GM12878 (cell line): ENCODE measurements at regions not wholly inside any gene's neighbourhood (a gene's known extent, or its start where the extent isn't known, plus 50 kb on each side); places are given as distances from the start of the nearest gene placed in this dataset.
A peak's percentile ranks its signal among the peaks of the same experiment; 100 is the strongest.

Experiments
- ATAC-seq: fragments of 200-7000 bp; cut with Tn5 transposase; 3 replicates; pipeline ENCODE4 v1.9.1; 2020; ENCODE audit warnings: mild to moderate bottlenecking, moderate library complexity
- BruUV-seq: library from RNA; stranded (reverse); fragments of 400-500 nt; replicated peaks from 2 replicates; lab custom pipeline; 2021; lab: Mats Ljungman, UMichigan
- CTCF ChIA-PET: fragments of 300-600 bp; sonication (Branson Sonifier 250); formaldehyde crosslinking; extraction: SDS; loops from one replicate; lab custom pipeline; 2021; ENCODE audit warnings: inconsistent platforms; lab: Yijun Ruan, JAX
- POLR2A ChIA-PET: fragments of 350-600 bp; formaldehyde crosslinking; extraction: SDS; loops from one replicate; lab custom pipeline; 2021; ENCODE audit warnings: inconsistent platforms; lab: Charles Lee
- RAD21 ChIA-PET: fragments of 300-600 bp; sonication (Branson Sonifier 250); formaldehyde crosslinking; loops from one replicate; lab custom pipeline; 2023; ENCODE audit warnings: antibody characterized with exemption; ENCODE audit not compliant: unreplicated experiment; lab: Charles Lee
- SMC1A ChIA-PET: fragments of 300-600 bp; sonication (Branson Sonifier 250); formaldehyde crosslinking; loops from one replicate; lab custom pipeline; 2023; ENCODE audit not compliant: unreplicated experiment, uncharacterized antibody; lab: Charles Lee
- DNase-seq: peaks from one replicate; pipeline ENCODE4 v3.0.0-alpha.2; 2011; ENCODE audit warnings: low read depth, low spot score
- FAIRE-seq: peaks from 3 replicates; lab custom pipeline; 2011; peaks lifted over from hg19 to GRCh38; lab: Jason Lieb, UNC
- H2AFZ ChIP-seq: 2 replicates; pipeline ENCODE4 v1.6.0; 2011; ENCODE audit warnings: low read depth, low read length, control low read depth; ENCODE audit not compliant: control insufficient read depth
- H3K27ac ChIP-seq: 2 replicates; pipeline ENCODE4 v1.5.1; 2011; ENCODE audit warnings: control low read depth; ENCODE audit not compliant: control insufficient read depth, insufficient read depth
- H3K27me3 ChIP-seq, 2 experiments: replicated peaks in 1 of 2; 2 replicates each; pipeline versions ENCODE4 v1.6.0 to v1.6.1; 2011; ENCODE audit warnings: low read length in 1 of 2; ENCODE audit not compliant: control insufficient read depth in 2 of 2, insufficient read depth in 2 of 2
- H3K36me3 ChIP-seq, 2 experiments: 2 replicates each; pipeline ENCODE4 v1.5.1; 2011; ENCODE audit warnings: low read length in 1 of 2; ENCODE audit not compliant: control insufficient read depth in 2 of 2, insufficient read depth in 2 of 2
- H3K4me1 ChIP-seq: 2 replicates; pipeline ENCODE4 v1.6.1; 2011; ENCODE audit warnings: mild to moderate bottlenecking, low read length, moderate library complexity, mixed read lengths; ENCODE audit not compliant: control insufficient read depth, insufficient read depth
- H3K4me2 ChIP-seq: 2 replicates; pipeline ENCODE4 v1.6.0; 2011; ENCODE audit warnings: control low read depth; ENCODE audit not compliant: control insufficient read depth, insufficient read depth
- H3K4me3 ChIP-seq: fragments of 200-600 bp; sonication (generic); 2 replicates; pipeline ENCODE4 v1.5.1; 2016
- H3K79me2 ChIP-seq: 2 replicates; pipeline ENCODE4 v1.6.0; 2011; ENCODE audit warnings: low read length; ENCODE audit not compliant: control insufficient read depth, insufficient read depth
- H3K9ac ChIP-seq: 2 replicates; pipeline ENCODE4 v1.8.0; 2011; ENCODE audit warnings: low read length, control low read depth, mixed read lengths; ENCODE audit not compliant: control insufficient read depth, insufficient read depth
- H3K9me3 ChIP-seq: replicated peaks from 3 replicates; pipeline ENCODE4 v1.5.1; 2011; ENCODE audit warnings: mild to moderate bottlenecking, low read length; ENCODE audit not compliant: control insufficient read depth, insufficient read depth
- H4K20me1 ChIP-seq: 2 replicates; pipeline ENCODE4 v1.6.0; 2011; ENCODE audit not compliant: control insufficient read depth, insufficient read depth
- CTCF ChIP-seq, 3 experiments: IDR thresholded peaks in 2 of 3; conservative IDR thresholded peaks in 1 of 3; 2 replicates each; pipeline ENCODE4 v1.5.1; 2011; ENCODE audit warnings: low read depth in 3 of 3, low read length in 3 of 3, mild to moderate bottlenecking in 3 of 3, control low read depth in 2 of 3, moderate library complexity in 2 of 3, inconsistent platforms in 1 of 3, mixed read lengths in 1 of 3; ENCODE audit not compliant: control insufficient read depth in 2 of 3, insufficient read depth in 1 of 3; ENCODE audit errors: extremely low read depth in 1 of 3
- NR2C2 ChIP-seq: IDR thresholded peaks from 2 replicates; pipeline ENCODE4 v1.6.1; 2011; ENCODE audit warnings: borderline replicate concordance, low read depth; ENCODE audit not compliant: control insufficient read depth, insufficient read length
- RAD21 ChIP-seq: IDR thresholded peaks from 2 replicates; pipeline ENCODE4 v1.6.1; 2011; ENCODE audit warnings: mild to moderate bottlenecking, low read depth, low read length, moderate library complexity; ENCODE audit not compliant: insufficient read depth
- RELA ChIP-seq: fragments of 450-650 bp; IDR thresholded peaks from 2 replicates; pipeline ENCODE4 v1.8.0; 2014; ENCODE audit warnings: borderline replicate concordance; ENCODE audit not compliant: partially characterized antibody
- YBX1 ChIP-seq: fragments of 450-650 bp; IDR thresholded peaks from 2 replicates; pipeline ENCODE4 v1.6.1; 2016; ENCODE audit warnings: antibody characterized with exemption
- WGBS: methylation state at CpG from one replicate; pipeline ENCODE4 v1.1.6; 2016; ENCODE audit warnings: low lambda C conversion rate; ENCODE audit not compliant: insufficient replicate concordance, insufficient coverage; ENCODE audit errors: missing lambda C conversion rate; 5-methylcytosine and 5-hydroxymethylcytosine counted together
- in situ Hi-C: fragments of 300-500 bp; cut with MboI; formaldehyde crosslinking; loops from 9 replicates; pipeline ENCODE4 v1.14.3; 2018; ENCODE audit warnings: mixed read lengths
- intact Hi-C: fragments of 100-400 bp; cut with micrococcal nuclease; formaldehyde crosslinking; loops from one replicate; pipeline ENCODE4 v1.14.2; 2022; ENCODE audit not compliant: unreplicated experiment

- Histone ChIP-seq H3K9me3 (no peaks in the 10 kb centered on the region), H2AFZ (no peak overlapping the region), H3K36me3 (no peaks in the 10 kb centered on the region), H3K4me1 (no peaks in the 10 kb centered on the region), H3K79me2 (no peaks in the 10 kb centered on the region), H3K4me2 (no peak overlapping the region), H3K4me3 (no peak overlapping the region), H3K9ac (no peak overlapping the region), H3K27ac (no peak overlapping the region), H4K20me1 (no peaks in the 10 kb centered on the region), H3K27me3 (no peaks in the 10 kb centered on the region)
- no TSS peak for BruUV-seq
- FAIRE-seq, result peak; percentile 23
- intact Hi-C loops (loop anchor here (1.0 kb wide), 2 partner anchors 627 to 831 kb away; no protein-coding TSS in a partner anchor), in situ Hi-C loops (loop anchor here (25.0 kb wide), 1 partner anchor 833 kb away; no protein-coding TSS in a partner anchor)
- ChIA-PET RAD21 (interaction anchor here (0.7 to 3.0 kb wide), 4 partner anchors 253 to 832 kb away, joined by 3 to 8 read pairs (median 6); no protein-coding TSS in a partner anchor), POLR2A (no interaction called here), CTCF (interaction anchor here (0.7 to 3.1 kb wide), 26 partner anchors 9 to 1013 kb away, joined by 3 to 20 read pairs (median 4); partner anchors contain the start of gene FSIP2), SMC1A (interaction anchor here (0.6 to 1.2 kb wide), 7 partner anchors 11 to 1013 kb away, joined by 3 to 6 read pairs (median 3); no protein-coding TSS in a partner anchor)
- peak; percentile 32 to 39 (median 32); a peak in 5 of 6 replicates for TF ChIP-seq CTCF (IDR thresholded peaks at IDR 0.05 in 2 of 3, conservative IDR thresholded peaks at IDR 0.05 in 1 of 3; ENCODE audit: control insufficient read depth in 2 of 3, extremely low read depth in 1 of 3, insufficient read depth in 1 of 3, low read depth in 3 of 3, low read length in 3 of 3)
- no peak for TF ChIP-seq NR2C2
- no peak for TF ChIP-seq YBX1
- TF ChIP-seq RELA, result no peak
- TF ChIP-seq RAD21, result peak; percentile 44
- peak; percentile 86 for ATAC-seq
- WGBS, result 0% methylated on average over 5 of the region's 5 CpGs
- DNase-seq, result no peak
These were observed 109.6 kb upstream of the FSIP2 start for GRCh38 chr2:185628985-185629384.
